ENCODE measurements at regions not wholly inside any gene's neighbourhood (a gene's known extent, or its start where the extent isn't known, plus 50 kb on each side); places are given as distances from the start of the nearest gene placed in this dataset.

GRCh38 chr1:5754817-5755551 lies 237.2 kb downstream of the NPHP4 start:
- no peak overlapping the region for H3K4me3 ChIP-seq (ENCODE audit: low read depth, low read length)
- no peak for TF ChIP-seq CTCF (conservative IDR thresholded peaks at IDR 0.05; ENCODE audit: low read depth, low read length)
- DNase-seq (ENCODE audit: low read depth) = no peak

- no peak for TF ChIP-seq CTCF (conservative IDR thresholded peaks at IDR 0.05; ENCODE audit: low read depth, low read length)
- no peak overlapping the region for H3K4me3 ChIP-seq (ENCODE audit: low read depth, low read length)
- no peak for DNase-seq (ENCODE audit: low read depth)
These were observed 238.4 kb downstream of the NPHP4 start for GRCh38 chr1:5753549-5754421.

- H3K4me3 ChIP-seq (ENCODE audit: low read depth, low read length) = no peak overlapping the region
- DNase-seq (ENCODE audit: low read depth) = no peak
- no peak for TF ChIP-seq CTCF (conservative IDR thresholded peaks at IDR 0.05; ENCODE audit: low read depth, low read length)
These were observed 239.3 kb downstream of the NPHP4 start for GRCh38 chr1:5752746-5753548.

GRCh38 chr1:5751833-5752745 lies 240.1 kb downstream of the NPHP4 start:
- no peak for DNase-seq (ENCODE audit: low read depth)
- TF ChIP-seq CTCF (conservative IDR thresholded peaks at IDR 0.05; ENCODE audit: low read depth, low read length) = no peak
- H3K4me3 ChIP-seq (ENCODE audit: low read depth, low read length) = no peak overlapping the region

GRCh38 chr1:5751163-5751540 lies 241.1 kb downstream of the NPHP4 start:
- DNase-seq (ENCODE audit: low read depth) = no peak
- H3K4me3 ChIP-seq (ENCODE audit: low read depth, low read length) = no peak overlapping the region
- no peak for TF ChIP-seq CTCF (conservative IDR thresholded peaks at IDR 0.05; ENCODE audit: low read depth, low read length)

All from epithelial cell of proximal tubule (primary cell).